ENCODE measurements at regions not wholly inside any gene's neighbourhood (a gene's known extent, or its start where the extent isn't known, plus 50 kb on each side); places are given as distances from the start of the nearest gene placed in this dataset.

- DNase-seq (ENCODE audit: low spot score), result peak; percentile 61
Measured at GRCh38 chr15:93719921-93720351, 511.4 kb upstream of the MCTP2 start.

DNA sequence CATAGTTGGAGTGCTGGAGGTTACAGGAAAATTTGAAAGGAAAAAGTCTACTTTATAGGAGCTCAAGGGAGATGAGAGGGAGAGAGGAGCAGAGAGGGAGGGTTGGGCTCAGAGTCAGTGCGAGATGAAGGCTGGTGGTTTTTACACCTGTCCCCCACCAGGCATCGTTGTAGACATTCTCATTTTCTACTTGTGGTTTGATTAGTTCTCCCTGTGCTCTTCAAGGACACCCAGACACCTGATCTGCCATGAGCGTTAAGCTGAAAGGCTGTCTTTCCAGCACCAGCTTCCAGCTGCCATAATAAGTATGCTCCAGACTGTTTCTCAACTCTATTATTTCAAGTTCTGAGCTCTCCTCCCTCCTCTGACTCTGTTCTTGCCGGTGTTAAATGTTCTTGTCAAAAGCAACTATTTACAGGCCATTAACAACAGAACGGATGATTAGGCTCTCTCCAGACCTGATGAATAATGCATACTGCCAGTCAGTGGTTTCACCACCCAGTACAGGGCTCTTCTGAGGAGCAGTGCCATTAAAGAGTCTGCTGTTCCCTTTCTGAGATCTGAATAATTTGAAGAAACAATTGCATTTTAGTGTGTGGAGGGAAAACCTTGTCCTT is 514.6 kb upstream of the MCTP2 start:
- DNase-seq (ENCODE audit: low spot score), result no peak

- DNase-seq (ENCODE audit: low spot score), result no peak
Measured at GRCh38 chr15:93709708-93710107, 521.7 kb upstream of the MCTP2 start.

DNA sequence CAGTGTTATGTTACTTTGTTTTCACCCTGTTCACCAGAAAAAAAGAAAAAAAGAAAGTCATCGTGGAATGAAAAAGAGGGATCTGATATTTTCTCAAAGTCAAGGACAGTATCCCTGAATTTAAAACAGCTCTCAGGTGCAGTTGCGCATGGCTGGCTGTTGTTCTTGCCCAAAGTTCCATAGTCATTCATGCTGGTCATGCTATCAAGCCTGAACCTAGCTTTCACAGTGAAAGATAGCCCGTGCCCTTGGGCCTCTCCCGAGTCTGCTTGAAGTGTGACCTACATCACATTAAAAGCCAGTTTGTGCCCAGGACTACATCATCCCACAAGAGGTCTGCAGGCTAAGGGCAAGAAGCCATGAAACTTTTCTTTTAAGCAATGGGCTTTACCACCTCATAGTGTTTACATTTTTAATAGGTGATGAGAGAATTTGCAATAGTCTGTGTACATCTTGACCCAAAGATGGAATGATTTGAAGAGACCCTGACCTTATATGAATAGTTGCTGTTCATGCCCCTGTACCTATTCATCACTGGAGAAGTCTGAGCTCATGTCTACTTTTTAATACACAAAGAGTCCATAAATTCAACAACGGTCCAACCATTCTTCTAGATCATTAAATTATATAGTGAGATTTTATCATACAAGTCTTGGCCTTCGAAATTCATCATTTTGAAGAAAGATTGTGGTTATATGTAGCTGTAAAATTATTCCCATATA is 522.5 kb upstream of the MCTP2 start:
- DNase-seq (ENCODE audit: low spot score), result no peak

- no peak for DNase-seq (ENCODE audit: low spot score)
Measured at GRCh38 chr15:93707751-93708150, 523.6 kb upstream of the MCTP2 start.

GRCh38 chr15:93706495-93707292 is 524.7 kb upstream of the MCTP2 start:
- DNase-seq (ENCODE audit: low spot score), result no peak

DNA sequence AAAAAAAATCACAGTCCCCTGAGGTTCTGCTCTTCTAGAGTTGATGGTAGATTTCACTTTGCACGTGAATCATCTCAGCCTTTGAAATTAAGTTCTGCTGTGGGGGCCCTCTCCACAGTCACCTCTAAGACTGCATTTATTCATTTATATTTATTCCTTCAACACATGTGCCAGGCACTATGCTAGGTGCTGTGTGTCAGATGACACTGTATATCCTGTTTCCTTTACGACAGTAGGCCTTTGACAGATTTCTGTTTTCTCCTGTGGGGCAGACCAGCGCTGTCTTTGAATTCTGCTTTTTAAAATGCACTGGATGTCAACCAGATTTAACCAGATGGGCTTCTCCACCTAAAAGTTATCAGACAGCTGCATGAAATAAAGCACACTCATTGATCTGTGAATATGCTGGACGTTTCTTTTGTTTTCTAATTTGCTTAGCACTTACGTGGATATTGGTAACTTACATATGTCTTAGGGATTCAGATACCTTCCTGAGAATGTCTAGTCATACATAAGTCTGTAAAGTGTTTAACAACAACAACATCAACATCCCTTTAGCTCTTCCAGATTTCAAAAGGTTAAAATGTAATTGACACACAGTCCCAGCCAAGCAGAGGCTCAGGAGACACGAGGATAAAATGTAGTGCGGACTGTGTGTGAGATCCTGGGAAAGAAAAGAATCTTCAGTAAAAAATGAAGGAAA is 525.5 kb upstream of the MCTP2 start:
- no peak for DNase-seq (ENCODE audit: low spot score)

GRCh38 chr15:93703092-93703739 is 528.1 kb upstream of the MCTP2 start:
- DNase-seq (ENCODE audit: low spot score), result no peak

GRCh38 chr15:93700051-93700450 is 531.3 kb upstream of the MCTP2 start:
- DNase-seq (ENCODE audit: low spot score), result no peak

- DNase-seq (ENCODE audit: low spot score), result no peak
Measured at GRCh38 chr15:93694033-93694432, 537.3 kb upstream of the MCTP2 start.

DNA sequence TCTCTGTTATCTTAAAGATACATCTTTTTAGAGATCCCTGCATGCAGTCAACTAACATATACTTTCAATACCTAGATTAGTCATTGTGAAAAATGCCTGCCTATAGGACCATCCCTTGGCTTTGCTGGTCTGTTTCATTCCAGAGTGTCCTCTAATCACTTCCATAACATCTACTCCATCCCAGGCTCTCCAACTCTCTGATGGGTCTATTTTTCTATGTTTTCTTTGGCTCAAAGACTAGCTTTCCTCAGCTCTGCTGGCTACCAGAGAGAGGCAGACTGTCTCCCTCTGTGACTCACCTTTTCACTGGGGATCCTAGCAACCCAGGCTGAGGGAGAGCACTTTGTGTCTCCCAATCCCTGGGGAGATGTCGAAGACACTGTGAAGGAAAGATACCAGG is 547.7 kb upstream of the MCTP2 start:
- no peak for DNase-seq (ENCODE audit: low spot score)

DNA sequence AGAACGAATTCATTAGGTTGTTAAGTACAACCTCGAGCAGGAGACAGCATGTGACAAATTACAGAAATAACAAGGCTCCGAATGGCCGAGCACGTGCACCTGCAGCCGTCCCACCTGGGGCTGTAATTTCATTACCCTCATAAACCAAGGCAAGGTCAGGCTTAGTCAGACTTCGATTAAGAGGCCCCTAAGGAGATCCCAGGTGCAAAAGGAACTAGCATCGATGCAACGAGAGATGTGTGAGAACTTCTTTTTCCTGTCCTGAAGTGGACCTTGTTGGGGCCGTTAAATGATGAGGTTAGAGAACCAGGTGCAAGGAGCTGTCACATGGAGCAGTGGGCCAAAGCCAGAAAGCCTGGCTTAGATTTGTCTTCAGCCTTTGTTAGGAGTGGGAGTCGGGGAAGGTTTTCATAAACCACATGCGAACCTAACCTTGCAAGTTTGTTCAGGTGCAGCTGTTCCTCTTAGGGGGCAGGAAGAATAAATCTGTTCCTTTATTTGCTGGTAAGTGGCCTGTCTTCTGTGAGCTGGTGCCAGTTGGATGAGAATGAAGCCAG is 559.9 kb upstream of the MCTP2 start:
- DNase-seq (ENCODE audit: low spot score), result no peak

DNA sequence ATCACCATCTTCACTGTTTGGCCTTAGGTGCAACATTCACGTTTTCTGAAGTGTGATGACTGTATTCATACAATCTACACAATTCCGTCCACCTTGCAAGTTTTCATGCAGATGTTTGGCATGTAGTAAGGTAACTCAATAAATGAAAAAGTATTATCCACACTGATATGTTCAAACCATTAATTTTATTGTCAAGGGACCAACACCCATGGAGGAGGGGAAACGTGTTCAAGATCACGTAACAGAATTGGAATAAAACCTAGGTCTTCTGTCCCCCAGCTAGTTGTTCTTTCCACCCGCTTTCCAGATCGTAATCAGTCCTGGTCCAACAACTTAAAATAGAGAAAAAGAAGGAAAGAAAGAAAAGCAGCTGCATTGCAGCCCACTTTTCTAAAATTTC is 560.4 kb upstream of the MCTP2 start:
- no peak for DNase-seq (ENCODE audit: low spot score)

DNA sequence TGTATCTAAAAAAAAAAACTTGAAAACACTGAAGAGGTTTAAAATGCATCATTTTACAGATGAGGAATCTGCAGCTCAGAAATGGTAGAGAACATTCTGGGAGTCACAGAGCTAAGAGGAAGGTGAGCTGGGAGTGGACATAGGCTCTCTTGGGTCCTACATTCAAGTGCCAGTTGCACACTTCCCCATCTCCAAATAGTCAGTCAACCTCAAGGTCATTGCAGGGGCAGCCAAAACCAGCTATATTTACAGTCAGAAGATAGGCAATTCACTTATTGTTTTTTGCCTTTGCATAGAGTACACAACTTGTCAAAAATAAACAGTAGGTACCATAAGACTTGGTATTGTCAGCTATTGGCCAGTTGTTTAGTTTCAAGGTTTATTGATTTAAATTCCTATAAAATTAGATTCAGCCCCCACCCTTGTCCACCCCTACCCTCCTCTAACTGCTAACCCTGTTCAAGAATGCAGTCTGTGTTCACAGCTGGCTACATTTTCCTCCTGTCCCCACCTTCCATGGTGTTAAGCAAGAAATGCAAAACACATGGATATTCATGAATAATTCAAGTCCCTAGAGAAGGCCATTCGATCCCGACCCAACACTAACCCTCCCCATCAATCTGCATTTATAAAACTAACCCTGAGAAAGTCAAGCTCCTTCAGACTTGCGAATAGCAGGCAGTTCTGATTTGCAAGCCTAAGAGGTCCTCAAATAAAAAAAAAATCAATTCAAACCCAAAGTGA is 567.0 kb upstream of the MCTP2 start:
- DNase-seq (ENCODE audit: low spot score), result no peak

- no peak for DNase-seq (ENCODE audit: low spot score)
Measured at GRCh38 chr15:93662162-93662885, 569.0 kb upstream of the MCTP2 start.

GRCh38 chr15:93658026-93658816 is 569.2 kb upstream of the RGMA start:
- no peak for DNase-seq (ENCODE audit: low spot score)

DNA sequence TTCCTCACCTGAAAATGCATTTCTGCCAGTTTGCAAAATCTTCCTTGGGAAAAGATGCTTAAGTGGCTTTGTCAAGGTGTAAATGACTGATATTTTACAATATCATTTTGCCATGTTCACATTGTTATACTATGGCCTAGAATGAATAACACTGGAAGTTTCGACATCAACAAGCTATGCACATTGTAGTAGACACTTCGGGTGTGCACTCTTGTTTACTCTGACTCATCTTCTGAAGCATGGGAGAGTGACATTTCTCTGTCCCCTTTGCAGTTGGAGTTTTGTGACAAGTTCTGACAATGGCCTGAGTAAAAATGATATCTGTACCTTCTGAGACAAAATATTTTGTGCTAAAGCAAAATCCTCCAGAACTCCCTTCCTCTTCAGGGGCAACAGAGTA is 567.0 kb upstream of the RGMA start:
- DNase-seq (ENCODE audit: low spot score), result no peak

DNA sequence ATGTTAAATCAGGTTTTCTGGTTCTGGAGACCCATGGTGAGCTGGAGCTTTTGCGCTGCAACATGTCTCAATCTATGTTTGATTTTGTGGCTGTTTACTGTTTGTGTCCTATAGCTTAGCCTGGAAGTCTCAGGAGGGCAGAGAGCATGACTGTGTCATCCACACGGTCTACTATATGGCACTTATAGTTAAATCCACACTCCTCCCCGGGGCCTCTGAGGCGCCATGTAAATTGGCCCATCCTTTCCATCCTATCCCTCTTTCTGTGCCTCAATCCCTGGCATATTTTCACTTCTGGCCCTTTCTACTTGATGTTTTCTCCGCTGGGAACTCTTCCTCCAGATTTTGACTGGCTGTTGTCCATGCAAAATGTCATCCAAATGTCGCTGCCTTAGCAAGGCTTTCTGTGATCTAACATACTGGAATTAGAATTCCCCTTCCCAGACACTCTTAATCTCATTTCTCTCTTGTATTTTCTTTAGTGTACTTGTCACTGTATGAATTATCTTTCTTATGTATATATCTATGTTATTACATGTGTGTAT is 560.8 kb upstream of the RGMA start:
- DNase-seq (ENCODE audit: low spot score), result no peak

GRCh38 chr15:93646193-93646592 is 557.2 kb upstream of the RGMA start:
- DNase-seq (ENCODE audit: low spot score), result no peak

All from RKO (cell line).